ENCODE measurements at regions not wholly inside any gene's neighbourhood (a gene's known extent, or its start where the extent isn't known, plus 50 kb on each side); places are given as distances from the start of the nearest gene placed in this dataset.
"Not testable (repeated sequence)": the region's sequence is repeated elsewhere in the genome, so short reads cannot be mapped to it uniquely, and the experiment has no call there.

DNA sequence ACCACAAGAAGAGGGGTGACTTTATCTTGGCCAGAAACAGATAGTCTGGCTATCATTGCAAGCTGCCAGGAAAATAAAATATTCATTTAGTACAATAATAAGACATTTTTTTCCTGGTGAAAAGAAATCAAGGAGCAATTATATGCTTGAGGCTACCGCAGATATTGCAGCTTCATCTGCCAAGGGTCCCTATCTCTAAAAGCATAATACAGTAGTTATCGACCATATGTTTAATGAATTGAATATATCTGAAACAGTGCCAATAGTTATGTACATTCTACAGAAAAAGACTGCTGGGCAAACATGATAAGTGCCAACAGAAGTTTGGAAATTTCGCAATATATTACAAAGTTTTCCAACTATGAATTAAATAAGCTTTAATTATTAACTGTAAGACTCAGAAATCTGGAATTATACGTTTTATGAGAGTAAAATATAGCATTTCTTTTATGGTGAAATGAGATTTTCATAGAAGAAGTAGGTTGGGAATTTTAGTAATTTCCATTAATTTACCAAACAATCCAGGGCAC, 561.1 kb upstream of the ZP4 start:
- Mint-ChIP-seq H3K4me1 (no peaks in the 10 kb centered on the region), H3K27ac (no peak overlapping the region)

GRCh38 chr1:238450976-238451375, 560.3 kb upstream of the ZP4 start:
- Mint-ChIP-seq H3K27ac (no peak overlapping the region), H3K9me3 (peaks cover 3% of the 10 kb centered on the region), H3K4me3 (no peak overlapping the region), H3K36me3 (no peaks in the 10 kb centered on the region), H3K4me1 (no peaks in the 10 kb centered on the region)
- ATAC-seq (no peak), DNase-seq (ENCODE audit: low spot score in 2 of 2) (no peak)

More for the DNA sequence above, 561.1 kb upstream of the ZP4 start:
- Mint-ChIP-seq H3K4me3 (no peak overlapping the region), H3K36me3 (no peaks in the 10 kb centered on the region), H3K9me3 (peaks cover 3% of the 10 kb centered on the region)
- DNase-seq (ENCODE audit: low spot score in 2 of 2) (no peak), ATAC-seq (no peak)

DNA sequence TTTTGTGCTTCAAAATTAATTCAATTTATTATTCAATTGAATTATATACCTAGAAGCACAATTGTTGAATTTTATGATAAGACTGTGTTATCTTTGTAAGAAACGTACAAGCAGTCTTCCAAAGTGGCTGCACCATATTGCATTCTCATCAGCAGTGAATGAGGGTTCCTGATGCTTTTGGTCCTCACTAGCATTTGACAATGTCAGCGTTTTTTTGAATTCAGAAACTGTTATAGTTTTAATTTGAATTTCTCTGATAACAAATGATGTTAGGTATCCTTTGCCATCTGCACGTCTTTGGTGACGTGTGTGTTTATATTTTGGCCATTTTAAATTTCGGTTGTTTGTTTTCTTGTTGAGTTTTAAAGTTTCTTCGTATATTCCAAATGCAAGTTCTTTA, 553.0 kb upstream of the ZP4 start:
- ATAC-seq (no peak), DNase-seq (ENCODE audit: low spot score in 2 of 2) (no peak)
- Mint-ChIP-seq H3K9me3 (peaks cover 9% of the 10 kb centered on the region), H3K27ac (no peak overlapping the region), H3K36me3 (no peaks in the 10 kb centered on the region), H3K4me3 (no peak overlapping the region), H3K4me1 (no peaks in the 10 kb centered on the region)

- Mint-ChIP-seq H3K27ac (no peak overlapping the region), H3K36me3 (no peaks in the 10 kb centered on the region), H3K4me3 (no peak overlapping the region), H3K9me3 (peaks cover 8% of the 10 kb centered on the region), H3K4me1 (no peaks in the 10 kb centered on the region)
- ATAC-seq (no peak), DNase-seq (ENCODE audit: low spot score in 2 of 2) (no peak)
Observed at GRCh38 chr1:238439511-238439910, 548.8 kb upstream of the ZP4 start.

DNA sequence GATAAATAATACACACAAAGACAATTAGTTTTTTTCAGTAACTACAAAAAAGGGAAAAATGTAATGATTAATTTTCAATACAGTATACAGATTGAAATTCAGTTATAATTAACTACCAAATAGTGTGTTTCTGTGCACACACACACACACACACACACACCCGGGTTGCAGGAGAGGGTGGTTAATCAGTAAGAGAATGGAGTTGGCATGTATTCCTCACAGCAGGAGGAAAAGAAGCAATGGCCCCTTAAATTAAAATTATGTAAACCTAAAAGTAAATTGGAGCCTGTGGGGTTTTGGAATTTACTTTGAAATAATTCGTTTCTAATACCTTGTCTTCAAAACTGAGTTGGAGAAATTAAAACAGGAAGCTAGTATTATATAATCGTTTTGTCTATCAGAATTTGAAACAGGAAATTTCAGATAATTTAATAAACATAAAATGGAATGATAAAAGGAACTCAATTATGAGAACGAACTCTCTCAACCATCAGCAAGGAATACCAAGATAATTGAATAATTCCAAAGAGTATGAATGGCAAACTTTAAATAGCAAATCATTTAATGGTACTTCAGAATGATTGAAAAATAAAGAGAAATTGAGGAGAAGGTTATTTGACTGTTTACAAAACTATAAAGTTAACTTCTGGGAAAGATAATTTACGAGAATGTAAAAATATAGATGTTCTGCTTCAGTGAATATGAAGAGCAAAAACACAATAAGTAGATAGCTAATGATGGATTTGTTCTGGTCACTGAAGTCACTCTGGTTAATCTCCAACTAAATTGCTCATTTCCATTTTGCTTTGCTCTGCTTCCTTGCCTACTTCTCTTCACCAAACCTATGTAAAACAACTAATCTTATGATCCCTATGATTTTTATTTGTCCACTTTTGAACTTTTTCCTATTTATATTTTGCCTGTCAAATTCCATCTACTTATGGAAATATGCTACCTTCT, 547.9 kb upstream of the ZP4 start:
- no peak for DNase-seq (ENCODE audit: low spot score in 2 of 2)
- no peaks in the 10 kb centered on the region for H3K4me1 Mint-ChIP-seq
- peaks cover 12% of the 10 kb centered on the region for H3K9me3 Mint-ChIP-seq
- ATAC-seq = no peak
- no peak overlapping the region for H3K27ac Mint-ChIP-seq
- H3K4me3 Mint-ChIP-seq = no peak overlapping the region
- H3K36me3 Mint-ChIP-seq = no peaks in the 10 kb centered on the region

GRCh38 chr1:238429703-238430102, 539.0 kb upstream of the ZP4 start:
- not testable (repeated sequence) for DNase-seq (ENCODE audit: low spot score in 2 of 2); H3K36me3 Mint-ChIP-seq; ATAC-seq; H3K4me1 Mint-ChIP-seq; H3K27ac Mint-ChIP-seq; H3K4me3 Mint-ChIP-seq
- H3K9me3 Mint-ChIP-seq = peaks cover 15% of the 10 kb centered on the region

GRCh38 chr1:238419209-238419608, 528.5 kb upstream of the ZP4 start:
- ATAC-seq = no peak
- Mint-ChIP-seq H3K36me3 (no peaks in the 10 kb centered on the region), H3K4me3 (no peak overlapping the region), H3K4me1 (no peaks in the 10 kb centered on the region), H3K27ac (no peak overlapping the region), H3K9me3 (peaks cover 7% of the 10 kb centered on the region)
- no peak for DNase-seq (ENCODE audit: low spot score in 2 of 2)

GRCh38 chr1:238409932-238410331, 519.2 kb upstream of the ZP4 start:
- Mint-ChIP-seq H3K36me3 (no peaks in the 10 kb centered on the region), H3K9me3 (peaks cover 8% of the 10 kb centered on the region), H3K27ac (no peak overlapping the region), H3K4me1 (no peaks in the 10 kb centered on the region), H3K4me3 (no peak overlapping the region)
- ATAC-seq (no peak), DNase-seq (ENCODE audit: low spot score in 2 of 2) (no peak)

- Mint-ChIP-seq H3K36me3 (no peaks in the 10 kb centered on the region), H3K4me1 (no peaks in the 10 kb centered on the region), H3K27ac (no peak overlapping the region), H3K9me3 (peaks cover 11% of the 10 kb centered on the region), H3K4me3 (no peak overlapping the region)
- DNase-seq (ENCODE audit: low spot score in 2 of 2) (no peak), ATAC-seq (no peak)
Observed at GRCh38 chr1:238409191-238409850, 518.6 kb upstream of the ZP4 start.

DNA sequence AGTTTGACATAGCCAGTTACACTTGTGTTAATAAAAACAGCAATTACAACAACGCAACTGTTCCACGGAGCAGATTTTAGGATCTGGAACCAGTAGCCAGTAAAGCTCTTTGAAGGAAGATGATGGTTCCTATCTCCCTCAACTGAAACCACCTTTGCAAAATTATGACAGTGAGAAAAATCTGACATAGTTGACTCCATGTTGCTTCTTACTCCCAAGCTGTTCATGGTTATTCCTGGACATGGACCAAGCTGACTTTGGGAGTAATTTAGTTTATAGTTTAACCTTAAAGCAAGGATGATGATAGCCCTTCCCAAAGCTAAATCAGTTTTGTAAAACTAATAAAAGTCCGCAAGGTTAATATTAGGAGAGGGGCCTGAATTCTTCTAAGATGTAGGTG, 518.0 kb upstream of the ZP4 start:
- H3K4me3 Mint-ChIP-seq = no peak overlapping the region
- H3K4me1 Mint-ChIP-seq = no peaks in the 10 kb centered on the region
- no peak overlapping the region for H3K27ac Mint-ChIP-seq
- no peak for ATAC-seq
- no peak for DNase-seq (ENCODE audit: low spot score in 2 of 2)
- peaks cover 13% of the 10 kb centered on the region for H3K9me3 Mint-ChIP-seq
- H3K36me3 Mint-ChIP-seq = no peaks in the 10 kb centered on the region

- Mint-ChIP-seq H3K36me3 (no peaks in the 10 kb centered on the region), H3K4me3 (no peak overlapping the region), H3K27ac (no peak overlapping the region), H3K4me1 (no peaks in the 10 kb centered on the region), H3K9me3 (peaks cover 19% of the 10 kb centered on the region)
- no peak for DNase-seq (ENCODE audit: low spot score in 2 of 2)
- ATAC-seq = no peak
Observed at GRCh38 chr1:238406098-238406860, 515.6 kb upstream of the ZP4 start.

GRCh38 chr1:238404921-238405320, 514.2 kb upstream of the ZP4 start:
- no peak overlapping the region for H3K27ac Mint-ChIP-seq

DNA sequence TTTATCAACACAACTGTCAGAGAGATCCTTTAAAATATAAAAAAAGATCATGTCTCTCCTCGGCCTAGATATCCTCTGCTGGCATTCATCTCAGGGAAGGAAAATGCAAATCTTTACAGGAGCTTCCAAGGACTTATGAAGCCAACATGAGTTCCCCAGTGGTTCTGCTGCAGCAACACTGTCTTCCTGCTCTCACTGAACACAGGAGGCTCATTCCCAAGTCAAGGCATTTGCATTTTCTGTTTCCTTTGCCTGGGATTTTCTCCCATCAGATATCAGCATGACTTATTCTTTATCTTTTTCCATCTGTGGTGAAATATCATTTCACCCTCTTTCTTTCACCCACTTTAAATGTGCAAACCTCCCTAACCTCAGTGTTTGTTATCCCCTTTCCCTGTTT, 513.8 kb upstream of the ZP4 start:
- Mint-ChIP-seq H3K4me1 (no peaks in the 10 kb centered on the region), H3K9me3 (peaks cover 19% of the 10 kb centered on the region), H3K27ac (no peak overlapping the region), H3K36me3 (no peaks in the 10 kb centered on the region), H3K4me3 (no peak overlapping the region)
- no peak for DNase-seq (ENCODE audit: low spot score in 2 of 2)
- no peak for ATAC-seq

More at GRCh38 chr1:238404921-238405320, 514.2 kb upstream of the ZP4 start:
- Mint-ChIP-seq H3K4me3 (no peak overlapping the region), H3K36me3 (no peaks in the 10 kb centered on the region), H3K9me3 (peaks cover 19% of the 10 kb centered on the region), H3K4me1 (no peaks in the 10 kb centered on the region)
- no peak for DNase-seq (ENCODE audit: low spot score in 2 of 2)
- ATAC-seq = no peak

DNA sequence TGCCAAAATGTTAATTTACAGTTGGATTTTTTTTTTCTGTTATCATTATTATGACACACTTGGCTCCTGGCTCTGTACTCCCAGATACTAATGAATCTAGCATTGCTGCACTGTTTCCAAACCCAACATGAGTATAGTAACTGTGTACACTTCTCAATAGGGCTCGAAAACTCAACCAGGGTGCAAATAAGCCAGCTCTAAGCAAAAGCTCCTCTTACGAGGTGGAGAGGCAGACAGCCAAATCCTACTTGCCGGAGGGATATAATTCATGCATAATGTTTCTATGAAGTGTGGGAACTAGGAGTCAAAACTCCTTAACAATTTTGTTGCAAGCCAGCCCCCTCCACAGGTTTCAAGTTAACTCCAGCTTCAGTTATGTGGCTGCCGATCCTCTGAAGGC, 510.4 kb upstream of the ZP4 start:
- H3K9me3 Mint-ChIP-seq = peaks cover 13% of the 10 kb centered on the region
- no peak overlapping the region for H3K27ac Mint-ChIP-seq
- no peak for DNase-seq (ENCODE audit: low spot score in 2 of 2)
- no peaks in the 10 kb centered on the region for H3K36me3 Mint-ChIP-seq
- H3K4me1 Mint-ChIP-seq = no peaks in the 10 kb centered on the region
- no peak for ATAC-seq
- no peak overlapping the region for H3K4me3 Mint-ChIP-seq

DNA sequence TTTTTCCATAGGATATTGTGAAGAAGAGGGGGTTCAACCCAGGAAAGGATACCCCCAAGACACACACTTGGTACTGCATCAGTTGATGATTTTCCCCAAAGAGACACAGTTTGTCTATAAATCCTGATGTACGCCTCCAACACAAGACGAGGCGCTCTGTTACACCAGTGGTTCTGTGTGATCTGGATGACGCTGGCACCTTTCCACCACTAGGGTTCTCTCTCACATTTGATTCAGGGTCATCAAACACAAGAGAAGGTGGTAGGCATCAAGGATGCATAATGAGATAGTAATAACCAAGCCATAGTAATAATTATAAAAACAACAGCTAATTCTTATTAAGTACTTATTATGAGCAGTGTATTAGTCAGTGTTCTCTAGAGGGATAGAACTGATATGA, 508.8 kb upstream of the ZP4 start:
- no peak for ATAC-seq
- Mint-ChIP-seq H3K27ac (no peak overlapping the region), H3K4me3 (no peak overlapping the region), H3K36me3 (no peaks in the 10 kb centered on the region), H3K4me1 (no peaks in the 10 kb centered on the region), H3K9me3 (peaks cover 8% of the 10 kb centered on the region)
- no peak for DNase-seq (ENCODE audit: low spot score in 2 of 2)

All from stimulated activated effector memory CD8-positive, alpha-beta T cell treated with anti-CD3 and anti-CD28 coated beads, Interleukin-12 subunit alpha, Interleukin-12 subunit beta, amount 100 ng/mL, for 72 hours (primary cell).